Liver (tissue), 8 donors: ENCODE measurements at regions not wholly inside any gene's neighbourhood (a gene's known extent, or its start where the extent isn't known, plus 50 kb on each side); places are given as distances from the start of the nearest gene placed in this dataset.

Source experiments
- DNase-seq: peaks from one replicate; pipeline ENCODE4 v3.0.0-alpha.2; 2017; ENCODE audit warnings: low spot score
- H3K27ac ChIP-seq, 2 donors: one replicate each; pipeline ENCODE4 v1.7.0; 2013; ENCODE audit warnings: inconsistent platforms in 2 of 2, low read length in 2 of 2, control low read depth in 1 of 2, low read depth in 1 of 2, mild to moderate bottlenecking in 1 of 2
- H3K27me3 ChIP-seq, 4 donors: one replicate each; pipeline versions ENCODE4 v1.6.1 to v1.7.0; 2013; ENCODE audit warnings: low read length in 3 of 4, inconsistent platforms in 1 of 4, mild to moderate bottlenecking in 1 of 4, moderate library complexity in 1 of 4; ENCODE audit not compliant: control insufficient read depth in 4 of 4, insufficient read depth in 4 of 4
- H3K36me3 ChIP-seq, 4 donors: one replicate each; pipeline versions ENCODE4 v1.6.1 to v1.7.0; 2013; ENCODE audit warnings: low read length in 3 of 4, mild to moderate bottlenecking in 3 of 4, low read depth in 1 of 4, moderate library complexity in 1 of 4; ENCODE audit not compliant: control insufficient read depth in 4 of 4, insufficient read depth in 3 of 4
- H3K4me1 ChIP-seq, 4 donors: one replicate each; pipeline versions ENCODE4 v1.6.1 to v1.7.0; 2013; ENCODE audit warnings: low read length in 3 of 4, mild to moderate bottlenecking in 3 of 4, moderate library complexity in 1 of 4; ENCODE audit not compliant: control insufficient read depth in 4 of 4, insufficient read depth in 4 of 4
- H3K4me3 ChIP-seq, 3 donors: one replicate each; pipeline versions ENCODE4 v1.6.1 to v1.7.0; 2013; ENCODE audit warnings: low read length in 3 of 3, control low read depth in 1 of 3, low read depth in 1 of 3, mild to moderate bottlenecking in 1 of 3
- H3K9ac ChIP-seq, 2 donors: one replicate each; pipeline ENCODE4 v1.7.0; 2013; ENCODE audit warnings: low read length in 2 of 2, mild to moderate bottlenecking in 2 of 2, moderate library complexity in 2 of 2, control low read depth in 1 of 2, low read depth in 1 of 2
- H3K9me3 ChIP-seq, 4 donors: one replicate each; pipeline versions ENCODE4 v1.6.1 to v1.7.0; 2013; ENCODE audit warnings: low read length in 3 of 4; ENCODE audit not compliant: control insufficient read depth in 4 of 4
- EGR1 ChIP-seq, 2 donors: IDR thresholded peaks; 2 replicates each; pipeline ENCODE4 v1.6.1; 2016 to 2018; ENCODE audit warnings: antibody characterized with exemption in 2 of 2, low read depth in 2 of 2
- FOXA1 ChIP-seq: IDR thresholded peaks from 2 replicates; pipeline ENCODE4 v1.6.1; 2016; ENCODE audit warnings: antibody characterized with exemption
- FOXA2 ChIP-seq: IDR thresholded peaks from 2 replicates; pipeline ENCODE4 v1.6.1; 2016; ENCODE audit warnings: antibody characterized with exemption
- GABPA ChIP-seq, 2 donors: IDR thresholded peaks in 1 of 2; conservative IDR thresholded peaks in 1 of 2; 2 replicates each; pipeline ENCODE4 v1.6.1; 2016; ENCODE audit warnings: antibody characterized with exemption in 2 of 2, mild to moderate bottlenecking in 1 of 2, moderate library complexity in 1 of 2
- HNF4A ChIP-seq, 2 donors: conservative IDR thresholded peaks; 2 replicates each; pipeline ENCODE4 v1.6.1; 2016; ENCODE audit warnings: antibody characterized with exemption in 2 of 2, mild to moderate bottlenecking in 2 of 2
- HNF4G ChIP-seq: IDR thresholded peaks from 2 replicates; pipeline ENCODE4 v1.6.1; 2016; ENCODE audit warnings: antibody characterized with exemption
- JUND ChIP-seq, 2 donors: IDR thresholded peaks; 2 replicates each; pipeline ENCODE4 v1.6.1; 2016; ENCODE audit warnings: antibody characterized with exemption in 2 of 2
- NR2F2 ChIP-seq: IDR thresholded peaks from 2 replicates; pipeline ENCODE4 v1.6.1; 2016; ENCODE audit warnings: antibody characterized with exemption
- RAD21 ChIP-seq, 2 donors: IDR thresholded peaks; 2 replicates each; pipeline ENCODE4 v1.6.1; 2016; ENCODE audit warnings: antibody characterized with exemption in 2 of 2, mild to moderate bottlenecking in 2 of 2
- RXRA ChIP-seq, 2 donors: IDR thresholded peaks; 2 replicates each; pipeline ENCODE4 v1.6.1; 2017 to 2018; ENCODE audit warnings: antibody characterized with exemption in 2 of 2, mild to moderate bottlenecking in 1 of 2
- SP1 ChIP-seq: IDR thresholded peaks from 2 replicates; pipeline ENCODE4 v1.6.1; 2018; ENCODE audit warnings: antibody characterized with exemption, mild to moderate bottlenecking
- TAF1 ChIP-seq: conservative IDR thresholded peaks from 2 replicates; pipeline ENCODE4 v1.6.1; 2016; ENCODE audit warnings: antibody characterized with exemption, mild to moderate bottlenecking
- YY1 ChIP-seq: IDR thresholded peaks from 2 replicates; pipeline ENCODE4 v1.6.1; 2016; ENCODE audit warnings: antibody characterized with exemption, mild to moderate bottlenecking
- WGBS: extraction: QIAGEN DNeasy Blood & Tissue Kit; methylation state at CpG from one replicate; pipeline ENCODE4 v1.1.7; 2013; 5-methylcytosine and 5-hydroxymethylcytosine counted together
- TF ChIP-seq, protein P1 (sequence below): IDR thresholded peaks from 2 replicates; pipeline ENCODE4 v1.6.1; 2016; ENCODE audit warnings: antibody characterized with exemption
- TF ChIP-seq, protein P2 (sequence below): IDR thresholded peaks from 2 replicates; pipeline ENCODE4 v1.6.1; 2016; ENCODE audit warnings: antibody characterized with exemption
- TF ChIP-seq, protein P3 (sequence below): fragments of 150-350 bp; IDR thresholded peaks from 2 replicates; pipeline ENCODE4 v1.5.1; 2017; ENCODE audit warnings: improper control_type of control experiment, low read depth, low read length; ENCODE audit not compliant: missing input control
- TF ChIP-seq, protein P4 (sequence below): IDR thresholded peaks from 2 replicates; pipeline ENCODE4 v1.6.1; 2016; ENCODE audit warnings: antibody characterized with exemption, mild to moderate bottlenecking
- TF ChIP-seq, protein P5 (sequence below): IDR thresholded peaks from 2 replicates; pipeline ENCODE4 v1.6.1; 2016; ENCODE audit warnings: antibody characterized with exemption
- donor health status: healthy.
- donor health status: healthy.
- donor health status: healthy.
- donor health status: healthy.
- donor health status: healthy.

DNA sequence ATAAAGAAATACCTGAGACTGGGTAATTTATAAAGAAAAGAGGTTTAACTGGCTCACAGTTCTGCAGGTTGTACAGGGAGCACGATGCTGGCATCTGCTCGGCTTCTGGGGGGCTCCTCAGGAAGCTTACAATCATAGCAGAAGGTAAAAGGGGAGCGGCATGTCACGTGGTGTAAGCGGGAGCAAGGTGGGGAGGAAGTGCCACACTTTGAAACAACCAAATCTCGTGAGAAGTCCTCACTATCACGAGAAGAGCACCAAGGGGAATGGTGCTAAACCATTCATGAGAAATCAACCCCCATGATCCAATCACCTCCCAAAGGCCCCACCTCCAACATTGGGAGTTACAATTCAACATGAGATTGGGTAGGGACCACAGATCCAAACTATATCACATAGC, 67.7 kb downstream of the AKR1B1 start:
- DNase-seq, result no peak
- Histone ChIP-seq H3K4me3 (no peak overlapping the region), H3K4me1 (no peaks in the 10 kb centered on the region), H3K9me3 (peaks cover 0 to 5% (median 0%) of the 10 kb centered on the region in 4 donors), H3K27ac (no peak overlapping the region), H3K9ac (no peak overlapping the region), H3K36me3 (no peaks in the 10 kb centered on the region), H3K27me3 (no peaks in the 10 kb centered on the region)
- WGBS, result 94% methylated on average over 7 of the region's 7 CpGs
- TF ChIP-seq, protein P1, sequence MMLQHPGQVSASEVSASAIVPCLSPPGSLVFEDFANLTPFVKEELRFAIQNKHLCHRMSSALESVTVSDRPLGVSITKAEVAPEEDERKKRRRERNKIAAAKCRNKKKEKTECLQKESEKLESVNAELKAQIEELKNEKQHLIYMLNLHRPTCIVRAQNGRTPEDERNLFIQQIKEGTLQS, result no peak
- no peak for TF ChIP-seq RXRA (IDR thresholded peaks at IDR 0.05)
- TF ChIP-seq, protein P2, sequence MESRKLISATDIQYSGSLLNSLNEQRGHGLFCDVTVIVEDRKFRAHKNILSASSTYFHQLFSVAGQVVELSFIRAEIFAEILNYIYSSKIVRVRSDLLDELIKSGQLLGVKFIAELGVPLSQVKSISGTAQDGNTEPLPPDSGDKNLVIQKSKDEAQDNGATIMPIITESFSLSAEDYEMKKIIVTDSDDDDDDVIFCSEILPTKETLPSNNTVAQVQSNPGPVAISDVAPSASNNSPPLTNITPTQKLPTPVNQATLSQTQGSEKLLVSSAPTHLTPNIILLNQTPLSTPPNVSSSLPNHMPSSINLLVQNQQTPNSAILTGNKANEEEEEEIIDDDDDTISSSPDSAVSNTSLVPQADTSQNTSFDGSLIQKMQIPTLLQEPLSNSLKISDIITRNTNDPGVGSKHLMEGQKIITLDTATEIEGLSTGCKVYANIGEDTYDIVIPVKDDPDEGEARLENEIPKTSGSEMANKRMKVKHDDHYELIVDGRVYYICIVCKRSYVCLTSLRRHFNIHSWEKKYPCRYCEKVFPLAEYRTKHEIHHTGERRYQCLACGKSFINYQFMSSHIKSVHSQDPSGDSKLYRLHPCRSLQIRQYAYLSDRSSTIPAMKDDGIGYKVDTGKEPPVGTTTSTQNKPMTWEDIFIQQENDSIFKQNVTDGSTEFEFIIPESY, result no peak
- TF ChIP-seq TAF1, result no peak
- TF ChIP-seq FOXA2, result no peak
- TF ChIP-seq EGR1 (IDR thresholded peaks at IDR 0.05; ENCODE audit: low read depth in 2 of 2), result no peak
- TF ChIP-seq, protein P3, sequence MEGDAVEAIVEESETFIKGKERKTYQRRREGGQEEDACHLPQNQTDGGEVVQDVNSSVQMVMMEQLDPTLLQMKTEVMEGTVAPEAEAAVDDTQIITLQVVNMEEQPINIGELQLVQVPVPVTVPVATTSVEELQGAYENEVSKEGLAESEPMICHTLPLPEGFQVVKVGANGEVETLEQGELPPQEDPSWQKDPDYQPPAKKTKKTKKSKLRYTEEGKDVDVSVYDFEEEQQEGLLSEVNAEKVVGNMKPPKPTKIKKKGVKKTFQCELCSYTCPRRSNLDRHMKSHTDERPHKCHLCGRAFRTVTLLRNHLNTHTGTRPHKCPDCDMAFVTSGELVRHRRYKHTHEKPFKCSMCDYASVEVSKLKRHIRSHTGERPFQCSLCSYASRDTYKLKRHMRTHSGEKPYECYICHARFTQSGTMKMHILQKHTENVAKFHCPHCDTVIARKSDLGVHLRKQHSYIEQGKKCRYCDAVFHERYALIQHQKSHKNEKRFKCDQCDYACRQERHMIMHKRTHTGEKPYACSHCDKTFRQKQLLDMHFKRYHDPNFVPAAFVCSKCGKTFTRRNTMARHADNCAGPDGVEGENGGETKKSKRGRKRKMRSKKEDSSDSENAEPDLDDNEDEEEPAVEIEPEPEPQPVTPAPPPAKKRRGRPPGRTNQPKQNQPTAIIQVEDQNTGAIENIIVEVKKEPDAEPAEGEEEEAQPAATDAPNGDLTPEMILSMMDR, result no peak
- TF ChIP-seq, protein P4, sequence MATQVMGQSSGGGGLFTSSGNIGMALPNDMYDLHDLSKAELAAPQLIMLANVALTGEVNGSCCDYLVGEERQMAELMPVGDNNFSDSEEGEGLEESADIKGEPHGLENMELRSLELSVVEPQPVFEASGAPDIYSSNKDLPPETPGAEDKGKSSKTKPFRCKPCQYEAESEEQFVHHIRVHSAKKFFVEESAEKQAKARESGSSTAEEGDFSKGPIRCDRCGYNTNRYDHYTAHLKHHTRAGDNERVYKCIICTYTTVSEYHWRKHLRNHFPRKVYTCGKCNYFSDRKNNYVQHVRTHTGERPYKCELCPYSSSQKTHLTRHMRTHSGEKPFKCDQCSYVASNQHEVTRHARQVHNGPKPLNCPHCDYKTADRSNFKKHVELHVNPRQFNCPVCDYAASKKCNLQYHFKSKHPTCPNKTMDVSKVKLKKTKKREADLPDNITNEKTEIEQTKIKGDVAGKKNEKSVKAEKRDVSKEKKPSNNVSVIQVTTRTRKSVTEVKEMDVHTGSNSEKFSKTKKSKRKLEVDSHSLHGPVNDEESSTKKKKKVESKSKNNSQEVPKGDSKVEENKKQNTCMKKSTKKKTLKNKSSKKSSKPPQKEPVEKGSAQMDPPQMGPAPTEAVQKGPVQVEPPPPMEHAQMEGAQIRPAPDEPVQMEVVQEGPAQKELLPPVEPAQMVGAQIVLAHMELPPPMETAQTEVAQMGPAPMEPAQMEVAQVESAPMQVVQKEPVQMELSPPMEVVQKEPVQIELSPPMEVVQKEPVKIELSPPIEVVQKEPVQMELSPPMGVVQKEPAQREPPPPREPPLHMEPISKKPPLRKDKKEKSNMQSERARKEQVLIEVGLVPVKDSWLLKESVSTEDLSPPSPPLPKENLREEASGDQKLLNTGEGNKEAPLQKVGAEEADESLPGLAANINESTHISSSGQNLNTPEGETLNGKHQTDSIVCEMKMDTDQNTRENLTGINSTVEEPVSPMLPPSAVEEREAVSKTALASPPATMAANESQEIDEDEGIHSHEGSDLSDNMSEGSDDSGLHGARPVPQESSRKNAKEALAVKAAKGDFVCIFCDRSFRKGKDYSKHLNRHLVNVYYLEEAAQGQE, result no peak
- TF ChIP-seq RAD21 (IDR thresholded peaks at IDR 0.05), result no peak
- no peak for TF ChIP-seq SP1
- no peak for TF ChIP-seq NR2F2
- no peak for TF ChIP-seq HNF4G
- no peak for TF ChIP-seq JUND (IDR thresholded peaks at IDR 0.05)
- no peak for TF ChIP-seq YY1
- no peak for TF ChIP-seq GABPA (IDR thresholded peaks at IDR 0.05 in 1 of 2, conservative IDR thresholded peaks at IDR 0.05 in 1 of 2)
- TF ChIP-seq, protein P5, sequence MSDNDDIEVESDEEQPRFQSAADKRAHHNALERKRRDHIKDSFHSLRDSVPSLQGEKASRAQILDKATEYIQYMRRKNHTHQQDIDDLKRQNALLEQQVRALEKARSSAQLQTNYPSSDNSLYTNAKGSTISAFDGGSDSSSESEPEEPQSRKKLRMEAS, result no peak
- TF ChIP-seq HNF4A (conservative IDR thresholded peaks at IDR 0.05), result no peak
- no peak for TF ChIP-seq FOXA1
